ENCODE measurements at regions not wholly inside any gene's neighbourhood (a gene's known extent, or its start where the extent isn't known, plus 50 kb on each side); places are given as distances from the start of the nearest gene placed in this dataset.
"Not testable (repeated sequence)": the region's sequence is repeated elsewhere in the genome, so short reads cannot be mapped to it uniquely, and the experiment has no call there.

DNA sequence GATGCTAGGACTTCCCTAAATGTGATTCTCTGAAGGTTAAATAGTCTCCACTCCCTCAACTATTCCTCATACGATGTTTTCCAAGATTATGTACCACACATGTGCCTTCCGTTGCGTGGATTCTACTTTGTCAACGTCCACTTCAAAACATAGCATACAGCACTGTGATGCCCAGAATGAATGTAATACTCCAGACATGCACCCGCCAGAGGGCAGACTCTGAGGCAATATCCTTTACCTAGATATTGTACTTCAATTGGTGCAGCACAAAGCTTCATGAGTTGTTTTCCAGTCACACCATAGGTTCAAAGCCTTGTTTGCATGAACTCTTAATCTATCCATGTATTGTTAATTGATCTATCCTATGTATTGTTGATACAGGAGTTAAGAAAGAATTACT lies 201.0 kb upstream of the NABP1 start:
- no peak for DNase-seq

DNA sequence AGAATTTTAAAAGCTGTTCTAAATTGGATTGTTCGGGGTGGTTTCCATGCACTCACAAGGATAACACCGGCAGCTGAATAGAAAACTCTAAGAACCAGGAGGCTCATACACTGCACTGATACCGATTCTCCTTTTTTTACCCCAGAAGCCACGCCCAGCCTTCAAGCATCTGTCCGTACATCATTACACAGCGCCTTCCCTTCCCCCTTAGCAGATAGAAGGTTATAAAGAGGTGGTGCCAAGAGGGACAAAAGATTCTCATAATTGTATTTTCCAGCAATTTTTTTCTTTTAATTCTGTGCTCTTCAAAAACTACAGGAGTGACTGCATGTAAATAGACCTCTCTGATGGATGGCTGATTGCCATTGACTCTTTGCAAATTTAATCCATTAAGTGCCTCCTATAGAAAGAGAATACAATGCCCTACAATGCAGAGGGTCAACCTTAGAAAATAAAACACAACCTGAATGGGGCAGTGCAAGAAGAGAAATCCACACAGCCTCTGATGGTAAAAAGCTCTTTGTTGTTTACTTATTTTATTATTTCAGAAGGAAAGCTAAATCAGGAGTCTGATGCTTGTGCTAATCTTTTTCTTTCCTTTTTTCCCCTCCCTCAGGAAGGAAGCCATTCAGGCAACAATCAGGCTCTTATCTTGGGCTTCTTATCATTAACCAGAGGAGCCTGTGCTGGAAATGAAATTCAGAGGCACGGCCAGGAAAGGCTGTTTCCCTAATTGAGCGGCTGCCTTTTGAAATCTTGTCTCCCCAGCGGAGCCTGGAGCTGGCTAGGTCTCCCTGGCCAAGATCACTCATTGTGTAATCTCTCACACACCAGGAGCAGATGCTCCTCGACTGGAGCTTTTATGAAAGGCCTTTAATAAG lies 198.9 kb upstream of the NABP1 start:
- DNase-seq, result peak; percentile 82

DNA sequence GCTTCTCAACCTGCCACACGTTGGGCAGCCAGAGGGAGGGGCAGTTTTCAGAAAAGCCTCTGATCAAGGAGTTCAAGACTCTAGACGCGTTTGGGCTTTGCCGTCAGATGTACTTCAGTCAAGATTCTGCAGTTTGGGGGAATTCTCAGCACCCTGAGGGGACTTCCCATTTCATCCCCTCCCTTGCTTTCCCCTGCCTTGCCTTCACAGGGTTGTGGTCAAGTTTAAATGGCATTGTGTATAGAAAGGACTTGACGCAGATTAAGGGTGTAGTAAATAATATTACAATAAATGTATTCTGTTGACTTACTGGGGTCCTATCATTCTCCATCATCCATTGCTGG lies 198.3 kb upstream of the NABP1 start:
- no peak for DNase-seq

DNA sequence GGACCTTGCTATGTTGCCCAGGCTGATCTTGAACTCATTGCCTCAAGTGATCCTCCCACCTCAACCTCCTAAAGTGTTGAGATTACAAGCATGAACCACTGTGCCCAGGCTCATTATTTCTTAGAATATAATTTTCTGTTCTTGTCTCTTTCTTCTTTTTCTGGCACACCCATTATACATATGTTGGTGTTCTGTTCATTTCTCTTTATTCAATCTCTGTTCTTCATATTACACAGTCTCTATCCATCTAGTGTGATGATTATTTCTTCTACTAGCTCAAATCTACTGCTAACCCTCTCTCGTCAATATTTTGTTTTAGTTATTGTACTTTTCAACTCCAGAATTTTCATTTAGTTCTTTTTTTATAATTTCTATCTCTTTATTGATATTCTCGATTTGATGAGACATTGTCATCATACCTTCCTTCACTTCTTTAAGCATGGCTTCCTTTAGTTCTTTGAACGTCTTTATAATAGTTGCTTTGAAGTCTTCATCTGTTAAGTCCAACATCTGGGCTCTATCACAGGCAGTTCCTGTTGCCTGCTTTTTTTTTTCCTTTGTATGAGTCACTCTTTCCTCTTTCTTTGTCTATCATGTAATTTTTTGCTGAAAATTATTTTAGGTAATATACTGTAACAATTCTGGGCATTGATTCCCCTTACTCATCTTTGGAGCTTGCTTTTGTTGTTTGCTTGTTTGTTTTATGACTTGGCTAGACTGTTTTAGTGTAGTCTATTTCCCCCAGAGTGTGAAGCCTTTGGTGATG lies 196.4 kb upstream of the NABP1 start:
- DNase-seq, result no peak

- no peak for DNase-seq
Measured at GRCh38 chr2:191483117-191483516, 194.8 kb upstream of the NABP1 start.

- peak; percentile 97 for DNase-seq
Measured at GRCh38 chr2:191486584-191487320, 191.2 kb upstream of the NABP1 start.

DNA sequence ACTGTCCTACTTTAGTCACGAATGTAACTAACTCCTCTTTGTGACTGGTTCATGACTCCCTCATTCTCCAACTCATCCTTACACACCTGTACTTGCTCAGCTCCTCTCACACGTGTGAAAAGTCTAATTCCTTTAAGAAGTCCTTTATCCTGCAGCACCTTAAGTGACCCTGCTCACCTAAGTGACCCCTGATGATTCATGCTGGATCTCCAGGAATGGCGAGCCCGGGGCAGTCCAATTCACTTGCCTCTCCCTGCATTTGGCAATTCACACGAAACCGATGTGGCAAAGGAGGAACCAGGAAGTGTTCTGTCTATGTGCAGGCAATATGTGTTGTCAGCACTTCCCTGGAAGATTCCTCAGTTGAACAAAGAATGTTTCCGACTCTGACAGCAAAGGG lies 189.8 kb upstream of the NABP1 start:
- DNase-seq, result no peak

- DNase-seq, result no peak
Measured at GRCh38 chr2:191489177-191489576, 188.8 kb upstream of the NABP1 start.

DNA sequence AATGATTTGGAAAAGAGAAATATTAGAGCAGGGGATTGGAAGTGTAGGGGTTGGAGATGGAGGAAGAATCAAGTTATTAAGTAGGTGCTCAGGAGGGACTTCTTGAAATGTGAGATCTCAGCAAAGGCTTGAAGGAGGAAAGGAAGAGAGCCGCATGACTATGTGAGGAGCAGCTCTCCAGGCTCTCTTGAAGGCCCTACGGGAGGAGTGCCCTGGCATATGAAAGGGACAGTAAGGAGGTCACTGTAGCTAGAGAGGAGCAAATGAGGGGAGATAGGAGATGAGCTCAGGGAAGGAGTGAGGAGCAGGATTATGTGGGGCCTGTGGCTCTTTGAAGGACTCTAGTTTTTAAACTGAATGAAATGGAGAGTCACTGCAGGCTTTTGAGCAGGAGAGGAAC lies 181.1 kb upstream of the NABP1 start:
- DNase-seq, result no peak

DNA sequence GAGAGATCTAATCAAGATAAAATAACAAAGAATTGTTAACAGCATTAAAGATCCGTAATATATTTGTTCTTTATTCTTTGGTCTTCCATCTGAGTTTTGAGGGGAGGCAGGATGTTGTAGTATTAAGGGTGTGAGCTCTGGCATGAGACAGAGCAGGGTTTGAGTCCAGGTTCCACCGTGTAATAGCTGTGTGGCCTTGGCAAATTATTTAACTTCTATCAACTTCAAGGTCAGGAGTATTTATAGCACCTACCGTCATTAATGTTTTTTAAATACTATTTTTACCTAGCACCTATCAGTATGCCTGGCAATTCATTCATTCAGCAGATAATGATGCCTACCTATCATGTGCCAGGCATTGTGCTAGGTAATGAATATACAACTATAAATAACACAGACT lies 180.1 kb upstream of the NABP1 start:
- no peak for DNase-seq

- DNase-seq, result no peak
Measured at GRCh38 chr2:191499050-191499449, 178.9 kb upstream of the NABP1 start.

DNA sequence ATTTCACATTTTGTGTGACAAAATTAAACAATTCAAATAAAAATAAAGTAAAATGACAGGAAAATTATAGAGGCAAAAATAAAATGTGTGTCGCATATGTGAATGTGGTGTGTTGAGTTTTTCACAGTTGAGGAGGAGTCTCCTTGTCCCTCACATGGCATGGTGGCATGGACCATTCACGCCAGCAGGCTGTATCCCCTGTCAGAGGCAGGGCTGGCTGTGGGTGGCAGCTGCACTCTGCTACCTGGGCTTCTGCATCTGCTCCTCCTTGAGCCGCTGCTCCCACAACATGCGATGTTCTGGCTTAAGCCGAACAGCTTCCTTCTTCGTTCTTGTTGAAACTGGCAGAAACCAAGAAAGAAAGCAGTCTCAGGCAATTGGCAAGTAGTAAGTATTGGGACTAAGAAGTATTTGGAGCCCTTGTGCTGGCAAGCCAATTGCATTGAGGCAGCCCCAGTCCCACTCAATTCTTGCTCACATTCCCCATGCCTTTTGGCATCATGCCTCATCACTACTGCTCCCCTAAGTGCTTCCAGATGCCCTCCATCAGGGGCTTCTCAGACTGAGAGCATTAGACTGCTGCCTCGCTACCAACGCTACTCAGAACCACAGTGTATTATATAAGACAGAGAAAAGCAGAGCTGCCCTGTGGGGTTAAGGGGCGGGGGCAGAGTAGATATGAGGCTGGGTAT lies 177.9 kb upstream of the NABP1 start:
- DNase-seq, result no peak

GRCh38 chr2:191500566-191500883 lies 177.4 kb upstream of the NABP1 start:
- no peak for DNase-seq

DNA sequence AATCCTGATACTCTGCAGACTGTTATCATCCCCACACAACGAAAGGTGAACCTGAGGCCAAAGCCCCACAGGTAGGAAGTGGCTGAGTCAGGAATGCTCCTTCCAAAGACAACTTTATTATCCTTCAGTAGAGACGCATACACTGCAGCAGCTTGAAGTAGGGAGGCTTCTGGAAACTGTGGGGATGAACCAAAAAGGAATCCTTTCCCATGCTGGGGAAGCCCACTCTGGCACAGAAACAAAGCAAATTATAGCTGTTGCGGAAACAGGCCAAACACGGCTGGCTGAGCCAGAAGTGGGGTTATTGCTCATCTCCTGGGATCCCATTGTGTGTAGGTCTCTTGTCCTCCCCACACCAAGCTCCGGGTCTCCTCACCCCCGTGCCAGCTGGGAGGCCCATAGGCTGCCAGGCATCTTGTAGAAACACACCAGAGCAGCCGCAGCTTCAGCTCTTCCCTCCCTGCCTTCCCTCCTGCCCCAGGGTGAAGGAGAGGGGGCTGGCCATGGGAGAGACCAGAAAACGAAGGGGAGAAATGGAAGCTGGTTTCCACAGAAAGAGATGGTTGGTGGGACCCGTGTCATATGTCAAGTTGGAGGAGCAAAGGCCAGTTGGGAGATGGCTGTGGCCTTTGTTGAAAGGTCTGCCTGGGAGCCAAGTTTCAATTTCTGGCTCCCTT lies 176.9 kb upstream of the NABP1 start:
- DNase-seq, result no peak

- DNase-seq, result no peak
Measured at GRCh38 chr2:191501561-191502168, 176.3 kb upstream of the NABP1 start.

DNA sequence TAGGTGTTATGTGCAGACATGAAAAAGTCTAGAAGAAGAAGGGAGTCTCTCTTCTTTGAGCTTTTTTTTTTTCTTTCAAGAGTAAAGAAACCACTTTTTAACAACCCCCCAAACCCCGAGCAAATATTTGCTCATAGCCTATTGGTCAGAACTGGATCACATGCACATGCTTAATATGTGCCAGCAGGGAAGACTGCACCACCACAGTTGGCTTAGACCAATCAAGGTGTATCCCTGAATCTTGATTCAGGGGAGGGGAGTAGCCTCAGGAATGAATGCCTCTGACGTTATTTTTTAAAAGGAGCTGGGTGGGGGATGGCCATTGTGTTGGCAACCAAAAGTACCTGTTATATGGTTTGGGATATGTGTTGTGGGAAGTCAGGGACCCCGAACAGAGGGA lies 171.4 kb upstream of the NABP1 start:
- no peak for DNase-seq

DNA sequence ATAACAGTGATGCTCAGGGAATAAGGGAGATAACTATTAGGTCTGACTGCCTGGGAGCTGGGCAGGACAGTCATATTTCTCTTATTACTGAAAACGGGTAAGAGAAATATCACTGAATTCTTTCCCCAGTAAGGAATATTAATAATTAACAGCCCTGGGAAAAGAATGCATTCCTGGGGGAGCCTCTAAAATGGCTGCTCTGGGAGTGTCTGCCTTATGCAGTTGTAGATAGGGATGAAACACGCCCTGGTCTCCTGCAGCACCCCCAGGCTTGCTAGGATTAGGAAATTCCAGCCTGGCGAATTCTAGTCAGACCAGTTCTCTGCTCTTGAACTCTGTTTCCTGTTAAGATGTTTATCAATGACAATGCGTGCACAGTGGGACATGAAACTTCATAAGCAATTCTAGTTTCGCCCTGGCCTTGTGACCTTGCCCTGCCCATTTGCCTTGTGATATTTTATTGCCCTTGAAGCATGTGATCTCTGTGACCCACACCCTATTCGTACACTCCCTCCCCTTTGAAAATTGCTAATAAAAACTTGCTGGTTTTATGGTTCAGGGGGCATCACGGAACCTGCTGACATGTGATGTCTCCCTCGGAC lies 170.6 kb upstream of the NABP1 start:
- DNase-seq, result not testable (repeated sequence)

DNA sequence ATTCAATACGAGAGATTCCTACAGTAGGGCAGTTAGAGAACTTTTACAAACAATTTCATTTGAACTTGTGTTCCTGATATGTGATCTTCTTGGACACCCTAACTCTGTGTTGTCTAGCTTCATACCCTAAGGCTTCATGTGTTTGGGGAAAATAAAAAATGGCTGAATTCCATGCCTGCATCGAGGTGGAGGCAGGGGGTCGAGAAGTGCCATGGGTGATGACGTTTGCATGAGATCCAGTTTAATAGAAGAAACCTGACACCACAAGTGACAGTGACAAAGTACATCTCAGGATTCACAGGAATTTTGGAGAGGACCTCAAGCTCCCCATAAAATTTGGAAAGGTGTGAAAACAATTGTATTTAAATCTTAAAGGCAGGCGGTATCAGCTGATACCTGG lies 169.2 kb upstream of the NABP1 start:
- DNase-seq, result no peak

- no peak for DNase-seq
Measured at GRCh38 chr2:191512216-191512835, 165.6 kb upstream of the NABP1 start.

GRCh38 chr2:191512874-191513273 lies 165.1 kb upstream of the NABP1 start:
- DNase-seq, result no peak

GRCh38 chr2:191514613-191515012 lies 163.3 kb upstream of the NABP1 start:
- no peak for DNase-seq
